NCI-H1436 treated with DMSO at 0.1 percent for 48 hours (cell line): ENCODE measurements at regions not wholly inside any gene's neighbourhood (a gene's known extent, or its start where the extent isn't known, plus 50 kb on each side); places are given as distances from the start of the nearest gene placed in this dataset.
"Not testable (repeated sequence)": the region's sequence is repeated elsewhere in the genome, so short reads cannot be mapped to it uniquely, and the experiment has no call there.

Experiments used
- DNase-seq: peaks from one replicate; lab custom pipeline; 2025; lab: John Stamatoyannopoulos, UW

GRCh38 chr1:96865731-96866685, 144.4 kb downstream of the PTBP2 start:
- no peak for DNase-seq

GRCh38 chr1:96872757-96873156, 151.2 kb downstream of the PTBP2 start:
- DNase-seq: no peak

GRCh38 chr1:96878640-96879039, 157.1 kb downstream of the PTBP2 start:
- no peak for DNase-seq

GRCh38 chr1:96880626-96881025, 159.0 kb downstream of the PTBP2 start:
- no peak for DNase-seq

GRCh38 chr1:96882096-96882495, 160.5 kb downstream of the PTBP2 start:
- DNase-seq: no peak

- no peak for DNase-seq
Observed at GRCh38 chr1:96886474-96886873, 164.9 kb downstream of the PTBP2 start.

GRCh38 chr1:96887501-96887900, 165.9 kb downstream of the PTBP2 start:
- DNase-seq: no peak

- DNase-seq: no peak
Observed at GRCh38 chr1:96901783-96902363, 180.3 kb downstream of the PTBP2 start.

GRCh38 chr1:96912248-96912647, 190.7 kb downstream of the PTBP2 start:
- DNase-seq: no peak

GRCh38 chr1:96915701-96916100, 194.1 kb downstream of the PTBP2 start:
- DNase-seq: not testable (repeated sequence)

GRCh38 chr1:96918406-96918805, 196.8 kb downstream of the PTBP2 start:
- no peak for DNase-seq

GRCh38 chr1:96922181-96922580, 200.6 kb downstream of the PTBP2 start:
- no peak for DNase-seq

- no peak for DNase-seq
Observed at GRCh38 chr1:96923753-96924152, 202.2 kb downstream of the PTBP2 start.

GRCh38 chr1:96926176-96926575, 204.6 kb downstream of the PTBP2 start:
- no peak for DNase-seq

GRCh38 chr1:96927125-96927524, 205.5 kb downstream of the PTBP2 start:
- DNase-seq: no peak

GRCh38 chr1:96931136-96931535, 209.6 kb downstream of the PTBP2 start:
- no peak for DNase-seq

GRCh38 chr1:96934282-96934681, 212.7 kb downstream of the PTBP2 start:
- DNase-seq: no peak

- DNase-seq: no peak
Observed at GRCh38 chr1:96944432-96945092, 223.0 kb downstream of the PTBP2 start.

GRCh38 chr1:96945509-96946084, 224.0 kb downstream of the PTBP2 start:
- DNase-seq: no peak

GRCh38 chr1:96955307-96956012, 233.9 kb downstream of the PTBP2 start:
- DNase-seq: no peak

GRCh38 chr1:96962216-96962615, 240.6 kb downstream of the PTBP2 start:
- DNase-seq: no peak

GRCh38 chr1:96962751-96963211, 241.2 kb downstream of the PTBP2 start:
- no peak for DNase-seq
